IgD-negative memory B cell (primary cell): ENCODE measurements at regions not wholly inside any gene's neighbourhood (a gene's known extent, or its start where the extent isn't known, plus 50 kb on each side); places are given as distances from the start of the nearest gene placed in this dataset.

Experiments
- H3K27ac Mint-ChIP-seq, 3 donors: one replicate each; pipeline ENCODE4 v1.8.0; 2020 to 2022; ENCODE audit warnings: mild to moderate bottlenecking in 3 of 3, mixed read lengths in 3 of 3, moderate library complexity in 1 of 3
- H3K27me3 Mint-ChIP-seq: one replicate; pipeline ENCODE4 v1.8.0; 2021; ENCODE audit warnings: mixed read lengths
- H3K36me3 Mint-ChIP-seq: one replicate; pipeline ENCODE4 v1.8.0; 2020; ENCODE audit warnings: mild to moderate bottlenecking, mixed read lengths
- H3K4me1 Mint-ChIP-seq, 3 donors: one replicate each; pipeline ENCODE4 v1.8.0; 2020 to 2022; ENCODE audit warnings: mixed read lengths in 3 of 3, mild to moderate bottlenecking in 1 of 3
- H3K4me3 Mint-ChIP-seq, 4 donors: one replicate each; pipeline ENCODE4 v1.8.0; 2020 to 2022; ENCODE audit warnings: mild to moderate bottlenecking in 4 of 4, mixed read lengths in 4 of 4, moderate library complexity in 3 of 4
- H3K9me3 Mint-ChIP-seq, 3 donors: one replicate each; pipeline ENCODE4 v1.8.0; 2020 to 2021; ENCODE audit warnings: mixed read lengths in 3 of 3, mild to moderate bottlenecking in 1 of 3

DNA sequence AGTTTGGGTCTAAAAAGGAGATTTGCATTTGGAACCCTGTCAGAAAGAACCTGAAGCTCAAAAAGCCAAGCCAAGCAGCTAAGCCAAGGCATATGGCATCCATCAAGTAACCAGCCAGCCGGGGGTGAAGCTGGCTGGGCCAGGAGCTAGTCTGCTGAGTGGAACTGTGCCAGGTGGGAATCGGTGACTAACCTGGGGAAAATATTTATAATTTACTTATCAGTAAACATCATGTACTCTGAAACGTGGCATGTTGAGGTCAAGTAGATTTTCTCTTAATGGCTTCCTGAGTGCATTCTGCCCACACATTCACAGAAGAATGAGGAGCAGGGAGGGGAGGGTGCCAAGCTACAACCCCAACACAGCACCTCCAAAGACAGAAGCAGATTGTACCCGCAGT, 70.5 kb upstream of the SESN3 start:
- no peak overlapping the region for H3K27ac Mint-ChIP-seq

DNA sequence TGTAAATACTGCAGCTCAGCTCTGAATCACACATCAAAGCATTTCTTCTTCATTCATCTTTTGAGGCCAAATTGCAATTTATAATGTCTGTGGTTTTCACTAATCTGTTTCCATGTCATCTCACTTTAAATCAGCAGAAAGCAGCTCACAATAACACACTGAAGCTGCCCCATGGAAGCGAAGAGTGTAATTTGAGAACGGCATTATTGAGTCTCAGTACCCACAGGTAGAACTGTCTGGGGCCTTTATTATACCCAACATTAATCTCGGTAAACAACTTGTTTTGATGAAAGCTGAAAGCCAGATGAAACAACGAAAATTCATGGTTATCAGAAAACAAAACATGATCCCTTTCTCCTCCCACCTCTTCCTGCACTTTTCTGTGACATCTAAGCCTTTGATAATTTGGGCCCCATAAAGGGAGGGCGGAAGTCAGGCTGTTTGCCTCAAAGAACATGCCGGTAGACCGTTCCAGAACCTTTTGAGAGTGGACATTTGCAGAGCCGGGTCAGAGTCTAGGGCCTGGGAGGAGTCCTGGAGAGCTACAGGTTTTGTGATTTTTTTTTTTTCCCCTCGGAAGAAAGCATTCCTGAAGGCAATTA, 68.2 kb upstream of the SESN3 start:
- no peaks in the 10 kb centered on the region for H3K27me3 Mint-ChIP-seq
- H3K9me3 Mint-ChIP-seq: peaks cover 0 to 2% (median 0%) of the 10 kb centered on the region in 3 donors
- no peak overlapping the region for H3K4me3 Mint-ChIP-seq
- no peaks in the 10 kb centered on the region for H3K36me3 Mint-ChIP-seq
- peak overlapping the region in 1 of 3 donors; percentile 48 for H3K27ac Mint-ChIP-seq
- peaks cover 35 to 41% (median 38%) of the 10 kb centered on the region in 3 donors for H3K4me1 Mint-ChIP-seq

More for the DNA sequence above, 70.5 kb upstream of the SESN3 start:
- Mint-ChIP-seq H3K4me1 (peaks cover 18 to 24% (median 23%) of the 10 kb centered on the region in 3 donors), H3K9me3 (peaks cover 0 to 2% (median 0%) of the 10 kb centered on the region in 3 donors), H3K4me3 (no peak overlapping the region), H3K27me3 (no peaks in the 10 kb centered on the region), H3K36me3 (no peaks in the 10 kb centered on the region)

DNA sequence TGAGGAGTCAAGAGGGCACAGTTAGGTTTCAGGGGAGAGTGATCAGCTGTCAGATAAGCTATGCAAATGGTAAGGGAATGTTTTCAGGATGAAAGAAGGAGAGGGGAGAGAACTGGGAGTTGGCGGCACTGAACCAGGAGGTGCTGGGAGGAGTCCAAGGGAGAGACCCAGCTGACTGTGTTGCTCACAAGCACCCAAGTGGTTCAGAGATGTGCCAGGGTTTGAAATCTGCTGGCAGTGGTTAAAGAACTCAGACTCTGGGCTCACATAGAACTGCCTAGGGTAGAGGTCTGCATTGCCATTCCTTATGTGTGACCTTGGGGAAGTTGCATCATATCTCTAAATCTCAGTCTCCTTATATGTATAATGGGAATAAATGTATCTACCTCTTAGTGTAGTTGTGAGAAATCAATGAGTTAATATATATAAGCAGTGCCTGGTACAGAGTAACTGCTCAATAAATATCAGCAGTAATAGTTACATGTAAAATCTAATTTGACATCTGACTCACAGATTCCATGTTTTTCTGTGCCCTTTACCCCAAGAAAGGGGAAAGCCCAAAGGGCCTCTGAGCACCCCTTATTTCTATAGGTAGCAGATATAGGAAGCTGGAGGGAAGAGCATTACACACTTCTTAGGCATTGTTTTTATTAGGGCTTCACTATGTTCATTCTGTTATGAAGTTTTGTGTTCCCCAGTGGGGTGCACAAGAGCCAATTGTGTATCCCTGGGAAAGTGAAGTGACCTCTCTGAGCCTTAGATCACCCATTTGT, 66.9 kb upstream of the SESN3 start:
- no peaks in the 10 kb centered on the region for H3K9me3 Mint-ChIP-seq
- no peak overlapping the region for H3K4me3 Mint-ChIP-seq
- no peaks in the 10 kb centered on the region for H3K27me3 Mint-ChIP-seq
- H3K4me1 Mint-ChIP-seq: peaks cover 36 to 40% (median 39%) of the 10 kb centered on the region in 3 donors
- H3K36me3 Mint-ChIP-seq: no peaks in the 10 kb centered on the region
- peak overlapping the region; percentile 55 to 85 (median 69) for H3K27ac Mint-ChIP-seq

GRCh38 chr11:95296621-95297025, 65.6 kb upstream of the SESN3 start:
- H3K27ac Mint-ChIP-seq: peak overlapping the region; percentile 45 to 96 (median 85)
- peaks cover 36 to 40% (median 39%) of the 10 kb centered on the region in 3 donors for H3K4me1 Mint-ChIP-seq
- no peaks in the 10 kb centered on the region for H3K9me3 Mint-ChIP-seq
- H3K36me3 Mint-ChIP-seq: no peaks in the 10 kb centered on the region
- H3K27me3 Mint-ChIP-seq: no peaks in the 10 kb centered on the region
- H3K4me3 Mint-ChIP-seq: peak overlapping the region; percentile 7 to 83 (median 75)

GRCh38 chr11:95296165-95296564, 65.2 kb upstream of the SESN3 start:
- Mint-ChIP-seq H3K27me3 (no peaks in the 10 kb centered on the region), H3K4me1 (peaks cover 36 to 40% (median 39%) of the 10 kb centered on the region in 3 donors), H3K9me3 (no peaks in the 10 kb centered on the region), H3K27ac (peak overlapping the region; percentile 23 to 96 (median 85)), H3K36me3 (no peaks in the 10 kb centered on the region), H3K4me3 (peak overlapping the region in 2 of 4 donors; percentile 2 to 83)

- Mint-ChIP-seq H3K4me3 (peak overlapping the region in 2 of 4 donors; percentile 2 to 79), H3K9me3 (no peaks in the 10 kb centered on the region), H3K27me3 (no peaks in the 10 kb centered on the region), H3K4me1 (peaks cover 36 to 41% (median 39%) of the 10 kb centered on the region in 3 donors), H3K36me3 (no peaks in the 10 kb centered on the region), H3K27ac (peak overlapping the region; percentile 23 to 96 (median 71))
Observed at GRCh38 chr11:95295382-95296149, 64.6 kb upstream of the SESN3 start.

GRCh38 chr11:95294701-95295100, 63.7 kb upstream of the SESN3 start:
- H3K4me3 Mint-ChIP-seq: no peak overlapping the region

DNA sequence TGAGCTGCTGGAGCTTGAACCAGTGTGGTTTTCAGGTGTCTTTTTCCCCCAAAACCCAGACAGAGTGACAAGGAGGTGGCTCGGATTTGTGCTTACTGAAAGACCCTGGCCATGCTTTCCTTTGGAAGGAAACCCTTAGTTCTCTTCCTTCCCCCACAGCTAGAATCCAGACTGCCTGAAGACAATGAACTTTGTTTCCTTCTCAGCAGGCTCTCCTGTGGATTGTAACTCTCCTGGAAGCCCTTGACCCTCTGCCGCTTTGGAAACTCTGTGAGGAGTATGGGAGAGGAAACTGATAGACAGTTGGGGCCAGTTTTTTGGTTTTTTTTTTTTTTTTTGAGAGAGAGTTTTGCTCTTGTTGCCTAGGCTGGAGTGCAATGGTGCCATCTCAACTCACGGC, 62.1 kb upstream of the SESN3 start:
- H3K9me3 Mint-ChIP-seq: no peaks in the 10 kb centered on the region
- no peaks in the 10 kb centered on the region for H3K36me3 Mint-ChIP-seq
- H3K4me1 Mint-ChIP-seq: peaks cover 32 to 44% (median 37%) of the 10 kb centered on the region in 3 donors
- no peak overlapping the region for H3K27ac Mint-ChIP-seq
- H3K27me3 Mint-ChIP-seq: no peaks in the 10 kb centered on the region
- no peak overlapping the region for H3K4me3 Mint-ChIP-seq

More at GRCh38 chr11:95294701-95295100, 63.7 kb upstream of the SESN3 start:
- Mint-ChIP-seq H3K36me3 (no peaks in the 10 kb centered on the region), H3K9me3 (no peaks in the 10 kb centered on the region), H3K4me1 (peaks cover 34 to 46% (median 39%) of the 10 kb centered on the region in 3 donors), H3K27me3 (no peaks in the 10 kb centered on the region), H3K27ac (peak overlapping the region; percentile 20 to 74 (median 71))

DNA sequence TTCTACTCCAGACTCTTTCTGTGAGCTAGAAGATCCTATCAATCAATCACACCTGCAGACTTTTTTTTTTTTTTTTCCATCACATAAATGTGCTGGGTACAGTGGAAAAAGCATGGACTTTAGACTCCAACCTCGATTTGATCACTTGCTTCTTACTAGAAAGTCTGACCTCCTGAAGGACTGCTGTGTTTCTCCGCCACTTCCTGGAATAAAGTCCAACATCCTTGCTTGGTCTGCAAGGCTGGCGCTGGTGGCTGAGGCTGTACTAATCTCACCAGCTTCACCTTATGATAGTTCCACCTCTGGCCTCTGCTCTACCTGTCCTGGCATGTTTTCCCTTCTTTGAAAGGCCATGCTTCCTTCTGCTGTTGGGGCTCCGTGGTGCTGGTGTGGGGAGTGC, 60.9 kb upstream of the SESN3 start:
- H3K4me3 Mint-ChIP-seq: no peak overlapping the region
- H3K36me3 Mint-ChIP-seq: no peaks in the 10 kb centered on the region
- peaks cover 21 to 33% (median 25%) of the 10 kb centered on the region in 3 donors for H3K4me1 Mint-ChIP-seq
- H3K9me3 Mint-ChIP-seq: no peaks in the 10 kb centered on the region
- H3K27me3 Mint-ChIP-seq: no peaks in the 10 kb centered on the region
- no peak overlapping the region for H3K27ac Mint-ChIP-seq

DNA sequence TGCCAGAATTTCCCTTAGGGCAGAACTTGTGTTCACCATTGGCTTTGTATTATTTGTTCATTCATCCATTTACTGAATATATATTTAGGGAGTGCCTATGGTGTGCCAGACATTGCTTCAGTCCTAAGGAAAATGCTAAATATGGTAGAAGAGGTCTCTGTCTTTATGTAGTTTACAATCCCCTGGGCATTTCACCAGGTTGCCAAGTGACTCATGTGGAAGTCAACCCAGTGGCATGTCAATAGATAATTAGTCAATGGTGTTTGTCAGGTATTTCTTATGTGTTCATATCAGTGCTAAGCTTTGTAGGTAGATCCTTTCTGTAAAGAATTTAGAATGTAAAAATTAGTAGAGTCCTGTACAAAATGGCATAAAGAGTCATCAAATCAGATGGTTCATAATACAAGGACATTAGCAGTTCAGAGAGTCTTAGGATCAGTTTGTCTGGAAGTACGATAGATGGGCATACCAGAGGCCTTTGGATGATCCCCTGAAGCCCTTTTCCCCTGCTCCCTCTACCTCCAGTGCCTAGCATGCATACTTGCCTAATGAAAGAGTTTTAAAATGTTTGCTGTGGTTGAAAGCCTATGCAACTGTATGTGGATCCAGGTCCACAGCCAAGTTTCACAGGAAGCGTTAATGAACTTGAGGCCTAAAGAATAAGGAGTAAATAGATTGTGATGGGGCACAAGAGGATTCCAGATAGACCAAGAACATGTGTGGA, 58.5 kb upstream of the SESN3 start:
- Mint-ChIP-seq H3K27me3 (no peaks in the 10 kb centered on the region), H3K36me3 (no peaks in the 10 kb centered on the region), H3K4me1 (peaks cover 2 to 12% (median 4%) of the 10 kb centered on the region in 3 donors), H3K4me3 (no peak overlapping the region), H3K9me3 (no peaks in the 10 kb centered on the region), H3K27ac (no peak overlapping the region)

GRCh38 chr11:95284057-95285052, 53.4 kb upstream of the SESN3 start:
- Mint-ChIP-seq H3K4me1 (peaks cover 22 to 26% (median 23%) of the 10 kb centered on the region in 3 donors), H3K9me3 (no peaks in the 10 kb centered on the region), H3K27me3 (no peaks in the 10 kb centered on the region), H3K36me3 (peaks cover under 1% of the 10 kb centered on the region), H3K4me3 (peak overlapping the region in 1 of 4 donors; percentile 34), H3K27ac (no peak overlapping the region)

- no peaks in the 10 kb centered on the region for H3K27me3 Mint-ChIP-seq
- no peaks in the 10 kb centered on the region for H3K9me3 Mint-ChIP-seq
- H3K4me1 Mint-ChIP-seq: peaks cover 22 to 29% (median 23%) of the 10 kb centered on the region in 3 donors
- H3K4me3 Mint-ChIP-seq: peak overlapping the region in 1 of 4 donors; percentile 34
- peaks cover 1% of the 10 kb centered on the region for H3K36me3 Mint-ChIP-seq
- no peak overlapping the region for H3K27ac Mint-ChIP-seq
Observed at GRCh38 chr11:95283650-95284049, 52.6 kb upstream of the SESN3 start.

GRCh38 chr11:95283146-95283545, 52.1 kb upstream of the SESN3 start:
- no peaks in the 10 kb centered on the region for H3K27me3 Mint-ChIP-seq
- no peaks in the 10 kb centered on the region for H3K9me3 Mint-ChIP-seq
- H3K27ac Mint-ChIP-seq: no peak overlapping the region
- H3K4me1 Mint-ChIP-seq: peaks cover 23 to 29% (median 24%) of the 10 kb centered on the region in 3 donors
- no peak overlapping the region for H3K4me3 Mint-ChIP-seq
- peaks cover 1% of the 10 kb centered on the region for H3K36me3 Mint-ChIP-seq
